GM04504 (cell line): ENCODE measurements at regions not wholly inside any gene's neighbourhood (a gene's known extent, or its start where the extent isn't known, plus 50 kb on each side); places are given as distances from the start of the nearest gene placed in this dataset.
"Not testable (repeated sequence)": the region's sequence is repeated elsewhere in the genome, so short reads cannot be mapped to it uniquely, and the experiment has no call there.

ENCODE experiments used
- DNase-seq: peaks from one replicate; pipeline ENCODE4 v3.0.0-alpha.2; 2012; ENCODE audit warnings: low read depth

DNA sequence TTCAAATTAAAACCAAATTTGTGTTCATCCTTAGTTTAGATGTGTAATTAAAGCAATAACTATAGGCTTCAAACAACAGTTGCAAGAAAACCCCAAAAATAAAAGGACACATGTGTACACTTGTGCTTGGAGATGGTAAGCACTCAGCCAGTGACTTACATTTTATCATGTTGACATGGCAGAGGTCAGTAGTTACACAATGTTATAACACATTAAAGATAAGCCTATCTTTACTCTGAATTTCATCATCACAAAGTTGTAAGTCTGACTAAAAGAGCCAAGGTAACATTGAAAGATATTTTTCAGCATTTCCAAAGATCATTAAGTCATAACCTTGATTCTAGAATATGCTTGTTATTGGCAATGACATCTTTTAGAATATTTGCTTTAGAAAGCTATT is 98.5 kb upstream of the PNPLA4 start:
- DNase-seq: no peak

DNA sequence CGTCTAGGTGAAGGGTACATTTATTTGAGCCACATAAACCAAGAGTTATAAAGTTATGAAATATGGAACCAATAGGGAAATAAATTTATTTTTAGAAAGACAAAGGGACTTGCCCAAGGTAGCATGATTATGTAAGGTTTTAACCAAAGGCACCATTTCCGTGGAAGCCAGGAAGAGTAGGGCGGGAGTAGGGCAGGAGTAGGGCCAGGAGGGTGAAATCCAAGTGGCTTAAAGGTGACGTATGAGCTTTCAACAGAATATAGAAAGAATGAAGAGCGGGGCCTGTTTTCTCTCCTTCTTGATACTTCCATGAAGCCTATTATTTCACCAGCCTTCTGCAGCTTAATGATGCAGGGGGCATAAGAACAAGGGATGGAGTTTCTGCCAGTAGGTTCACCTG is 91.7 kb upstream of the PNPLA4 start:
- DNase-seq: no peak

DNA sequence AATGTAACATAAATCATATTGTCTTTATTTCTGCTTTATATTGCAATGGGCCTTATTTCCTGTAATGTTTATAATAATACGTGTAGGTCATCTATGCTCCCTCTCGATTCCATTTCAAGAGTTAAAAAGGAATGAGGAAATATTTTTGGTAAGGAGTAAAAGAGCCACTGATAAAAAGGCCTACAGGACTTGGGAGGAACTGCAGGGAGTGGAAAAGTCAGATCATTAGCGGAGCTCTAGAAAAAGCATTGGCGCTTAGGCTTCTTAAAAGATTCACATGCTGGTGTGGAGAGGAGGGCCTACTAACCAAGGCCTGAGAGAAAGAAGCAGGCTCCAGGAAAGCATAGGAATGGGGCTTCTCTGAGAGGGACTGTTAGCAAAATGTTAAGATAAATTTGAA is 82.9 kb upstream of the PNPLA4 start:
- DNase-seq: no peak

DNA sequence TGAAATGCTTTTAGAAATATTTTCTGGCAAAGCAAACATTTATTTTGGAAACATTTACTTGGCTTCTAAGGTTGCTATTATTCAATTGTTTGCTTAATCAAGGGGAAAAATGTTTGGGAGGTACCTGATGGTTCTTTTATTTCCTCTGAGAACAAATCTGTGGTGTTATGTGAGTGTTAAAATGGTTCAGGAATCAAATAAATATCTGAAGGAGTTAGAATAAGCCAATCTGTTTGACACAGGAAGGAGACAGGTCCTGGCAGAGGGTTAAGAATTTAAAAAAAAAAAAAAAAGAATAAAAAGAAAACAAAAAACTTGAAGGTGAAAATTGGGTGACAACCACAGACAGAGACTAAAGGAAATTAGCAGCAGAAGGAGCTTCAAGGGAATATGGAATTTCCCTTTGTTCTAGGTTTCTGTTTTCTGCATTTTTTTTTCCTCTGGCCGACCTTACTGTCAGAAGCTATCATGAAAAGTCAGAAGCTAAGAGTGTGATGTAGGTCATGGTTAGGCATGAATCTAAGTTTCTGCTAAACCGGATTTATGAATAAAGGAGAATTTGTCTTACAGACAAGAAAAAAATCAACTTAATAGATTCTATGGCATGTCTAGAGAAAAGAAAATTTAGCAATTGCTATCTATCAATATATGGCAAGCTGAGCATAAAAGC is 78.6 kb upstream of the PNPLA4 start:
- DNase-seq: no peak

DNA sequence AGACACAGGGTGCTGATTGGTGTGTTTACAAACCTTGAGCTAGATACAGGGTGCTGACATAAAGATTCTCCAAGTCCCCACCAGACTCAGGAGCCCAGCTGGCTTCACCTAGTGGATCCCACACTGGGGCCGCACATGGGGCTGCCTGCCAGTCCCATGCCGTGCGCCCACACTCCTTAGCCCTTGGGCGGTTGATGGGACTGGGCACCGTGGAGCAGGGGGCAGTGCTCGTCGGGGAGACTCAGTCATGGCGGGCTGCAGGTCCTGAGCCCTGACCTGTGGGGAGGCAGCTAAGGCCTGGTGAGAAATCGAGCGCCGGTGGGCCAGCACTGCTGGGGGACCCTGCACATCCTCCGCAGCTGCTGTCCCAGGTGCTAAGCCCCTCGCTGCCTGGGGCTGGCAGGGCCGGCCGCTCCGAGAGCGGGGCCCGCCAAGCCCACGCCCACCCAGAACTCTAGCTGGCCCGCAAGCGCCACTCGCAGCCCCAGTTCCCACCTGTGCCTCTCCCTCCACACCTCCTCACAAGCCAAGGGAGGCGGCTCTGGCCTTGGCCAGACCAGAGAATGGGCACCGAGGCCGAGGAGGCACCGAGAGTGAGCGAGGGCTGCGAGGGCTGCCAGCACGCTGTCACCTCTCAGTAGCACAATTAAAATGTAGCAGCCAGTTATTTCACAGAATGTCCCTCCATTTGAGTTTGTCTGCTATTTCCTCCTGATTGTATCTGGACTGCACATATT is 76.1 kb upstream of the PNPLA4 start:
- no peak for DNase-seq

DNA sequence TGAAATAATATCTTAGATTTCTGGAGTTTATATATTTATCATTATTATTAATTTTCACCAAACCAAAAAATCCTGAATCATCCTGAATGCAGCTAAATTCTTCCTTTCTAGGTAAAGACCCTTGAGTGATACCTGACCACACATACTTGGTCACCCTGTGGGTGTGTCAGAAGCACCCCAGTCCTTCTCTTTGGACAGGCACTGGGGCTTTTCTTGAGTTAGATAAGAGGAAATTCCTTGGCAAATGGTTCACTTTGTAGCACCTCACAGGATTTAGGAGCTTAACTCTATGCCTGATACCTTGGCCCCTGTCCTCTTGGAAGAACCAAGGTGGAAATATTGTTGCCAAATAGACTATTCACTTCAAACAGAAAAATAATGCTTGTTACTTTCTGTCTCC is 69.6 kb upstream of the PNPLA4 start:
- no peak for DNase-seq

DNA sequence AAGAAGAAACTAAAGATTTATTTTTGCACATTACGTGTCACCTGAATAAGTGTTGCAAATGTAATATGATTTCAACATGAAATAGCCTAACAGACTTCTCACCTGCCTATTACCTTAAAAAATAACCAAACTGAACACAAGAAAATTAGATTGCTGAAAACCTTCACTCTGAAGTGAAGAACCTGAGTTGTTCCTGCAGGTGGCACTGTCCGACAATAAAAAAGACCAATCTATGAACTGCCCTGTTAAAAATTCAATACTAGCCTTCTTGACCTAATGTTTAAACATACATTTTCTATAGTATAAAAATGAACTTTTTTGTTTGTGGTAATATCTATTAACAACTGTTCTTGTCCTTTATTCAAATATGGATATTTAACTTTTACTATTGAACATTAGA is 69.2 kb upstream of the PNPLA4 start:
- DNase-seq: no peak

DNA sequence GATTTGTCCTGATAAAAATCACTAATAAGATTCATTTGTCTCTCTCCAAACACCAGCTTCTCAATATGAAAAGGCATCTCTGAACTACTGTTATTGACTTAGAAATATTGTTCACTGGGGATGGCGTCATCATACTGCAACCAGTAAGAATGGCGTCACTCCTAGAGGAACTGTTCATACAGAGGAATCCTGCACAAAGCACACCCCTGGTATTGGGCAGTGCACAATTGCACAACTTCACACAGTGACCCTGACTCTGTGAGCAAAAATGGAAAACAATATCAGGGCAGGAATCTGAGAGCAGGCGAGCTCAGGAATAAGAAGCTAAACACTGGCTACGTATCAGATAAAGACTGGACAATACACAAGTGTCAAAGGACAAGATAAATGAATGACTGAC is 66.7 kb upstream of the PNPLA4 start:
- DNase-seq: no peak

DNA sequence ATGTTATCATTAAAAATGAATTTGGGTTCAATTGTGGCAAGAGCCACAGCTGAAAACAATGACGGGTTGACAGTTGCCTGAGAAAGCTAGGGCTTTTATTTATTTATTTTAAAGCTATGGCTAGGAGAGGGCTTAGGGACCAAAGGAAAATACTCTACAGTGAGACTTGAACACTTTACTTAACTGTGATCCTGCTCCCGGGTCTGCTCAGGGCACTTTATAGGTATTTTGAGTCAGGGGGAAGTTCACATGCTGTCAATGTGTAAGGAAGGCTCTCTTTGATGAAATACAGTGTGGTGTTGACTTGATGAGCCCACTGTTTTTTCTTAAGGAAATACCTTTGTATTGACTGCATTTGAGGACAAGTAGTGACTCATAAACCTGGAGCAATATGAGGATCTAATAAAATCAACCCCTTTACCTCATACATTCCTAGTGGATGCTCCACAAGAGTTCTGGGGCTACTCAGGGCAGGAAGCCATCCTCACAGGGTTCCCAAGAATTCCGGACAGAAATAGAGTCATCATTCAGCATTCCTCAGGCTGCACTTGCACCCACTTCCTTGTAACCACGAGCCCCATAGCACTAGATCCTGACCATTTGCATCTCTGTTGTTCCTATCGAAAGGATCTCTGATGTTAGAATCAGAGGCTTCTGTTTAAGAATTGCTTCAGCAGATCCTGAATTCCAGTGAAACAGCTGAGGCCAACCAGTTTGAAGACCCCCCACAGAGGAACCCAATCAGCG is 61.0 kb upstream of the PNPLA4 start:
- DNase-seq: peak; percentile 12

DNA sequence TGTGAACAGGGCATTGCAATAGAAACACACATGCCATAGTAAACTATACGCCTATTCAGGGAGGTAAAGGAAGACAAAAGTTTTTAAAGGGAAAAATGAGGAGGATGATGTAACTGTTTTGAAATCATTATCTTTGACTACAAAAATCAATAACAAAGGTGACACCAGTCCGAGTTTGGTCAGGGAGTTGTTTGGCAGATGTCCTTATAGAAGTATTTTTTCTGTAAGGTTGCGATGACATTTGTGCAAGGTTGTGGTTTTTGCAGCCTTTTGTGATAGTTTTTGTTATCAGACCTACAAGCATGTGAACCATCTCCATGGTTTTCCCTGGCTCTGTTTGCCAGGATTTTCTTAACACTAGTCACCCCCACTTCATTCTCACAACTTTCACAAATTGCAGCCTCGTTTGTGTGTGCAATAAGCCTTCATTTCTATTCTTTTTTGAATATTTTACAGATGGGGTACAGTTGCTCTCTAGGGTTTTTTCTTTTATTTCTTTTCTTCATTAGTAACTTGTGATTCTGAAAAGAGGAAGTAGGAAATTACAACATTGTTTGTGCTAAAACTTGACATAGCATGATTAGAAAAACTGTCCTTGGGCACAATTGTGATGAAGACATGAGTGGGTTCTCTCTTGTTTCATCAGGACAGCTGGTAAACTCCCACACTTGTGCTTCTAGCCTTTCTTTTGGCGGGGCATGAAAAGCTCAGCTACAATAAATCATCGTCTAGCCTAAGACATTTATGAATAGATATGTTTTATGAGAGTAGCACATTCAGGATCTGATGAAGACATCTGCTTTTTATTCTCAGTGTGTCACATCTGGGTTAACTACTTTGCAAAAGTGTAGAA is 60.2 kb upstream of the PNPLA4 start:
- peak; percentile 15 for DNase-seq

DNA sequence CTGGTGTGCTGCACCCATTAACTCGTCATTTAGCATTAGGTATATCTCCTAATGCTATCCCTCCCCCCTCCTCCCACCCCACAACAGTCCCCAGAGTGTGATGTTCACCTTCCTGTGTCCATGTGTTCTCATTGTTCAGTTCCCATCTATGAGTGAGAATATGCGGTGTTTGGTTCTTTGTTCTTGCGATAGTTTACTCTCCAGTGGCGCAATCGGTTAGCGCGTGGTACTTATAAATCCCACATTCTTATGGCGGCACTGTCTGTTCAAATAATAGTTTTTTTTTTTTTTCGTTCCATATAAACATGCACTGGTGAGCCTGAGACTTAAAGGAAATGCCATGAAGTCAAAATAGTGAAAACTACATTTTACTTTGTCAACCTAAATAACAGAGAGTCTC is 59.5 kb upstream of the PNPLA4 start:
- not testable (repeated sequence) for DNase-seq

DNA sequence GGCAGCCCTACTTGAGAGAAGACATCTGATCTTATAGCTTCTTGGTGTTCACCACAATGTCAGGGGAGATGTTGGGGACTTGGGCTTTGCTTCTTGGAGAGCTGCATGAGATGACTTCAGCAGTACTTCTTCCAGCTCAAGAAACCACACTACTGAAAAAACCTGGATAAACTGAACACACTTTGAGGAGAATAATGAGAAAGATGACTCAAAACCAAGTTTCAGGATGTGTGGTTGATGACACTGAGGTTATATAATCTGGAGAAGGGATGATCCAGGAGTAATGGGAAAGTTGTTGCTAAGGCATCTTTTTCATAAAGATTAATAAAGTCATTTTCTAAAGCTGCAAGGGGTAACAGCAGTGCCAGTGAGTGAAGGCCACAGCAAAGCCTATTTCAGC is 58.4 kb upstream of the PNPLA4 start:
- no peak for DNase-seq

DNA sequence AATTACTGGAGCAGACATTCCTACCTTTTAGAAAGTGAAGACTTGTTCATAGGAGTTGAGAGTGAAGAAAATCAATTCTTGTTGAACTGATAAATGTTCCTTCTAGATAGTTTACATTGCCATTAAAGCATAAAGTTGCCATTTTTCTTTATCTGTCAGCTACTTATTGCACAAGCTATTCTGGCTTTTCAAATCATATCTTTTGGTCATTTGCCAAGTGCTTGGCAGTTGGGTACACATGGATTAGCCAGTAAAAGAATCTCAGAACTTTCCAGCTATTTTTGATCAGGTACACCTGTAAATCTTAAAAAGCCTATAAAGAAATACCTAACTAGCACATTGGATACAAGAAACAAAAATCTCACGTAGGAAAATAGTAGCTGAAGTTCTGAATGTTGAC is 56.4 kb upstream of the PNPLA4 start:
- no peak for DNase-seq
